Heart left ventricle (tissue), 16 donors: ENCODE measurements at regions not wholly inside any gene's neighbourhood (a gene's known extent, or its start where the extent isn't known, plus 50 kb on each side); places are given as distances from the start of the nearest gene placed in this dataset.

Source experiments
- ATAC-seq, 4 donors: fragments of 200-7000 bp; cut with Tn5 transposase; one replicate each; pipeline ENCODE4 v1.9.1; 2020 to 2022; ENCODE audit warnings: moderate library complexity in 4 of 4, mild to moderate bottlenecking in 3 of 4, moderate number of reproducible peaks in 1 of 4
- DNase-seq, 5 donors: peaks; one replicate each; pipeline ENCODE4 v3.0.0-alpha.2; 2020
- H3K27ac ChIP-seq, 12 donors: fragments of 200-600 bp; sonication (generic) in 4 of 12; one replicate each; pipeline versions ENCODE4 v1.5.0 to v1.8.0; 2016 to 2022; ENCODE audit warnings: mild to moderate bottlenecking in 2 of 12
- H3K27me3 ChIP-seq, 9 donors: fragments of 200-600 bp; sonication (generic) in 2 of 9; one replicate each; pipeline versions ENCODE4 v1.5.1 to v1.8.0; 2016 to 2022; ENCODE audit warnings: mild to moderate bottlenecking in 3 of 9
- H3K36me3 ChIP-seq, 9 donors: fragments of 200-600 bp; sonication (generic) in 2 of 9; one replicate each; pipeline versions ENCODE4 v1.5.0 to v1.8.0; 2018 to 2022; ENCODE audit warnings: mild to moderate bottlenecking in 2 of 9
- H3K4me1 ChIP-seq, 12 donors: fragments of 200-600 bp; sonication (generic) in 4 of 12; one replicate each; pipeline versions ENCODE4 v1.5.0 to v1.8.0; 2016 to 2022; ENCODE audit warnings: mild to moderate bottlenecking in 3 of 12
- H3K4me3 ChIP-seq, 12 donors: fragments of 200-600 bp; sonication (generic) in 4 of 12; one replicate each; pipeline versions ENCODE4 v1.5.0 to v1.8.0; 2017 to 2022; ENCODE audit warnings: mild to moderate bottlenecking in 9 of 12, moderate library complexity in 4 of 12
- H3K9me3 ChIP-seq, 12 donors: fragments of 200-600 bp; sonication (generic) in 4 of 12; one replicate each; pipeline versions ENCODE4 v1.5.0 to v1.8.0; 2016 to 2022; ENCODE audit warnings: mild to moderate bottlenecking in 1 of 12
- CTCF ChIP-seq, 12 donors: fragments of 200-600 bp; sonication (generic) in 4 of 12; IDR thresholded peaks; one replicate each; pipeline versions ENCODE4 v1.5.0 to v1.8.0; 2018 to 2022; ENCODE audit warnings: antibody characterized with exemption in 12 of 12, mild to moderate bottlenecking in 5 of 12
- POLR2A ChIP-seq, 2 donors: fragments of 450-650 bp; IDR thresholded peaks; one replicate each; pipeline ENCODE4 v1.6.1; 2017; ENCODE audit warnings: antibody characterized with exemption in 2 of 2, mild to moderate bottlenecking in 2 of 2, moderate library complexity in 2 of 2
- WGBS, 4 donors: extraction: QIAGEN DNeasy Blood & Tissue Kit in 2 of 4; methylation state at CpG; one replicate each; pipeline versions ENCODE4 v1.1.5 to v1.1.7; 2013 to 2018; 5-methylcytosine and 5-hydroxymethylcytosine counted together
- intact Hi-C, 10 donors: fragments of 100-400 bp; cut with DNase I; formaldehyde crosslinking; loops; one replicate each; pipeline versions ENCODE4 v1.11.1 to v1.14.2; 2022
- donor health status: ischemic (EF 13 %, LVEDD 7.1; RV severe dilation, severe dysfunction).
- donor health status: healthy with polysubstance abuse.
- donor health status: DM: no; HTN: yes; CAD: no.
- donor health status: DM: no; HTN: no; CAD: no.
- donor health status: ischemic (EF 25% LVEDD 6.9; RV normal size, moderate dysfunction).
- donor health status: ischemic (EF 25% LVEDD 5.7; RV mildly dilated, moderate dysfunction).
- donor health status: healthy.
- donor health status: DM: yes; HTN: yes; CAD: no.
- donor health status: ischemic (EF 35%, LVEDD 5.7; RV mildly dilated, moderate dysfunction).
- donor health status: nonischemic (EF 11% LVEDD 7.7; RV severe dilation, severe dysfunction).
- donor health status: DM: yes; HTN: yes; CAD: no.
- donor health status: PGD.
- donor health status: ischemic (EF 29% LVEDD 5.4; RV normal size, mild dysfunction).
- donor health status: nonischemic (EF 23%, LVEDD 6.1; RV moderate dilation, normal function).

GRCh38 chr16:13791095-13791494, 128.9 kb upstream of the ERCC4 start:
- H3K36me3 ChIP-seq, result no peaks in the 10 kb centered on the region
- H3K27ac ChIP-seq, result no peak overlapping the region
- ATAC-seq, result no peak
- WGBS, 4 donors, result 72 to 76% (median 74%) methylated on average over 4 of the region's 4 CpGs
- H3K9me3 ChIP-seq, result peaks cover 0 to 6% (median 0%) of the 10 kb centered on the region in 12 donors
- no peak overlapping the region for H3K4me3 ChIP-seq
- H3K4me1 ChIP-seq, result peaks cover 0 to 28% (median 13%) of the 10 kb centered on the region in 12 donors
- intact Hi-C loops, result no loop called here
- no peak for TF ChIP-seq CTCF (IDR thresholded peaks at IDR 0.05)
- TF ChIP-seq POLR2A (IDR thresholded peaks at IDR 0.05), result no peak
- no peak for DNase-seq
- no peaks in the 10 kb centered on the region for H3K27me3 ChIP-seq

- H3K27me3 ChIP-seq, result no peaks in the 10 kb centered on the region
- no peak overlapping the region for H3K4me3 ChIP-seq
- intact Hi-C loops, result no loop called here
- 14 to 31% (median 23%) methylated on average over 3 of the region's 3 CpGs for WGBS, 4 donors
- ATAC-seq, result peak; percentile 62 to 75 (median 74)
- H3K27ac ChIP-seq, result peak overlapping the region in 6 of 12 donors; percentile 1 to 69 (median 25)
- peak in 1 of 12 donors; percentile 19 for TF ChIP-seq CTCF (IDR thresholded peaks at IDR 0.05)
- no peak for TF ChIP-seq POLR2A (IDR thresholded peaks at IDR 0.05)
- DNase-seq, result peak in 3 of 5 donors; percentile 21 to 29 (median 27)
- no peaks in the 10 kb centered on the region for H3K36me3 ChIP-seq
- H3K4me1 ChIP-seq, result peaks cover 0 to 28% (median 13%) of the 10 kb centered on the region in 12 donors
- no peaks in the 10 kb centered on the region for H3K9me3 ChIP-seq
These were observed 126.0 kb upstream of the ERCC4 start for GRCh38 chr16:13793841-13794409.

GRCh38 chr16:13795131-13795530, 124.8 kb upstream of the ERCC4 start:
- TF ChIP-seq POLR2A (IDR thresholded peaks at IDR 0.05) (no peak), CTCF (IDR thresholded peaks at IDR 0.05) (no peak)
- 22 to 67% (median 44%) methylated on average over 3 of the region's 3 CpGs for WGBS, 4 donors
- intact Hi-C loops, result no loop called here

GRCh38 chr16:13797718-13798117, 122.2 kb upstream of the ERCC4 start:
- Histone ChIP-seq H3K4me1 (peaks cover 0 to 27% (median 13%) of the 10 kb centered on the region in 12 donors), H3K4me3 (no peak overlapping the region), H3K9me3 (no peaks in the 10 kb centered on the region), H3K27me3 (no peaks in the 10 kb centered on the region), H3K27ac (no peak overlapping the region), H3K36me3 (no peaks in the 10 kb centered on the region)
- intact Hi-C loops, result no loop called here
- ATAC-seq (no peak), DNase-seq (no peak)
- no peak for TF ChIP-seq CTCF (IDR thresholded peaks at IDR 0.05)
- no peak for TF ChIP-seq POLR2A (IDR thresholded peaks at IDR 0.05)

More at GRCh38 chr16:13795131-13795530, 124.8 kb upstream of the ERCC4 start:
- Histone ChIP-seq H3K9me3 (no peaks in the 10 kb centered on the region), H3K27ac (peak overlapping the region in 4 of 12 donors; percentile 6 to 69 (median 42)), H3K4me3 (no peak overlapping the region), H3K27me3 (no peaks in the 10 kb centered on the region), H3K36me3 (no peaks in the 10 kb centered on the region), H3K4me1 (peaks cover 0 to 28% (median 13%) of the 10 kb centered on the region in 12 donors)
- peak in 1 of 5 donors; percentile 19 for DNase-seq
- peak; percentile 79 to 94 (median 94) for ATAC-seq
